VCaP (cell line): ENCODE measurements at regions not wholly inside any gene's neighbourhood (a gene's known extent, or its start where the extent isn't known, plus 50 kb on each side); places are given as distances from the start of the nearest gene placed in this dataset.

Experiments
- H3K27ac ChIP-seq: fragments of 450-650 bp; 2 replicates; pipeline ENCODE4 v1.5.1; 2017
- TF ChIP-seq, protein P1 (sequence below): fragments of 450-650 bp; conservative IDR thresholded peaks from 2 replicates; pipeline ENCODE4 v1.5.1; 2017; ENCODE audit warnings: mild to moderate bottlenecking, moderate library complexity

GRCh38 chr4:153084224-153084979 is 119.8 kb upstream of the TRIM2 start:
- TF ChIP-seq, protein P1, sequence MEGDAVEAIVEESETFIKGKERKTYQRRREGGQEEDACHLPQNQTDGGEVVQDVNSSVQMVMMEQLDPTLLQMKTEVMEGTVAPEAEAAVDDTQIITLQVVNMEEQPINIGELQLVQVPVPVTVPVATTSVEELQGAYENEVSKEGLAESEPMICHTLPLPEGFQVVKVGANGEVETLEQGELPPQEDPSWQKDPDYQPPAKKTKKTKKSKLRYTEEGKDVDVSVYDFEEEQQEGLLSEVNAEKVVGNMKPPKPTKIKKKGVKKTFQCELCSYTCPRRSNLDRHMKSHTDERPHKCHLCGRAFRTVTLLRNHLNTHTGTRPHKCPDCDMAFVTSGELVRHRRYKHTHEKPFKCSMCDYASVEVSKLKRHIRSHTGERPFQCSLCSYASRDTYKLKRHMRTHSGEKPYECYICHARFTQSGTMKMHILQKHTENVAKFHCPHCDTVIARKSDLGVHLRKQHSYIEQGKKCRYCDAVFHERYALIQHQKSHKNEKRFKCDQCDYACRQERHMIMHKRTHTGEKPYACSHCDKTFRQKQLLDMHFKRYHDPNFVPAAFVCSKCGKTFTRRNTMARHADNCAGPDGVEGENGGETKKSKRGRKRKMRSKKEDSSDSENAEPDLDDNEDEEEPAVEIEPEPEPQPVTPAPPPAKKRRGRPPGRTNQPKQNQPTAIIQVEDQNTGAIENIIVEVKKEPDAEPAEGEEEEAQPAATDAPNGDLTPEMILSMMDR: no peak
- no peak overlapping the region for H3K27ac ChIP-seq

DNA sequence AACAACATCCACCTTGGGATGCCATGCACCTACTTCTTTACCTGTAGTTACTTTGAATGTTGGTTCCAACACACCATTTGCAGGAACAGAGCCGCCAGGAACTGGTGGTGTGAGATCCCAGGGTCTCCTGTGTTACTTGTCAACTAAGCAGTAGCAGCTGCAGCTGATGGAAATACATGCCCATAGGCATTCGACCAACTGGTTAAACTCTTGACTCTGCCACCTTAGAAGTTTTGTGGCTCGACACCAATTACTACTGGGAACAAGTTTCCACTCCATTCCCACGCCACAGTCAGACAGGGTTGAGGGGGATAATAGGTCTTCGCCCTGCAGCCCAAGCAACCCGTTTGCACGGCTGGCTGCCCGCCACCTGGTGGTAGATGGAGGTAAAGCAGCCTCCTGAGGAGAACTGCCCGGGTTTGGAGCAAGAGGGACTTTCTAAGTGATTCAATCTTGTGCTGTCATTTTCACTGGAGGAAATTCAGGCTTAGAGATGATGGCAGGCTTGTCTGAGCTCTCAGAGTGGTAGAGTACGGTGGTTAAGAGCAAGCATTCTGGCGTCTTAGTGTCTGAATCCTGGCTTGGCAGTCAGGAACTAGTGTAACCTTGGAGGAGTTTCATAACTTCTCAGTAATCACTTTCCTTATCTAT is 119.1 kb upstream of the TRIM2 start:
- TF ChIP-seq, protein P1: peak; percentile 96
- H3K27ac ChIP-seq: no peak overlapping the region

- TF ChIP-seq, protein P1: no peak
- no peak overlapping the region for H3K27ac ChIP-seq
Measured at GRCh38 chr4:153087671-153088194, 116.5 kb upstream of the TRIM2 start.

DNA sequence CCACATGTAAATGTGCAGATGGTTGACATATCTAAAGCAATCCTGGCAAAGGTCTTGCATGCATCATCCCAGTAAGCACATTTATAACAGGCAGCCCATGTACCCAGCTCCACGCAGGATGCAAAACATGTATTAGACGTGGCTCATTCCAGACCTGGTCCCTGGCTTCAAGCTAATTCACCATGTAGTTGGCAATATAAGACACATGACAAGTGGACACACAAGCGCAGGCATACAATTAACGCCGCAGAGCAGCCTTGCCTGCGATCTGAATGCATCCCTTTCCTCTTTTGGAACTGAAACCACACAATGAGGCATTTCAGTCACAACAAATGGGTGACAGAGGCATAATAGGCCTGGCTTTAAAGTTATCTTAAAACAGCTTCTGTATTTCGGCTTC is 114.5 kb upstream of the TRIM2 start:
- TF ChIP-seq, protein P1: no peak

GRCh38 chr4:153090181-153090580 is 114.1 kb upstream of the TRIM2 start:
- TF ChIP-seq, protein P1: no peak

More for the DNA sequence above, 114.5 kb upstream of the TRIM2 start:
- H3K27ac ChIP-seq: no peak overlapping the region

DNA sequence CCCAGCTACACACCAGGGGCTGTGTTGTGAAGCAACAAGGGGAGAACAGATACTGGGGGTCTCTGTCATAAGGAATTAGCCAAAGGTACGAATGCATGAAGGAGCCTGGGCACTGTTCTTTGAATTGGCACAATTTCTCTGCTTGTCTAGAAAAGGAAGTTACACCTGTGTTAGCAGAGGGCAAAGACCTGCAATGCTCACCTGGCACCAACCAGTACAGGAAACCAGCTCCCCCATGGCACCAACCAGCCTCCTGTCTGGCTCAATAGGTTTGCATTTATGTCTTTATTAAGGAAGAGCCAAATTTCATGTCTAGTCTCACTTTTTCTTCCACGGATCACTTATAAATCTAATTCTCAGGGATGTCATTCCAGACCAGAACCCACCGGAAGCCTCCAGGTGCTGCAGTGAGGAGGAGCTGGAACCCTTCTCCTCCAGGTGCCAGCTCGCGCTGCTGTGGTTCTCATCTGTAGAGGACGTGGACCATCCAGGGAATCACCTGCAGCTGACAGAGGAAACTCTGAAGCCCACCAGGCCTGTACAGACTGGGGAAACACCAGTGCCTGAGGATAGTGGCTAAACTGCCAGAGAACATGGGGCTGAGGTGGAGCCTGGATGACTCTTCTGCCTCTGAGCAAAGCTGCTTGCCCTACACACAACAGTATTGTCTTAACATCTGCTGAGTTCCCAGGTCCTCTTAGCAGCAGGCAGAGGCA is 113.4 kb upstream of the TRIM2 start:
- TF ChIP-seq, protein P1: no peak
- no peak overlapping the region for H3K27ac ChIP-seq

More at GRCh38 chr4:153090181-153090580, 114.1 kb upstream of the TRIM2 start:
- H3K27ac ChIP-seq: no peak overlapping the region

DNA sequence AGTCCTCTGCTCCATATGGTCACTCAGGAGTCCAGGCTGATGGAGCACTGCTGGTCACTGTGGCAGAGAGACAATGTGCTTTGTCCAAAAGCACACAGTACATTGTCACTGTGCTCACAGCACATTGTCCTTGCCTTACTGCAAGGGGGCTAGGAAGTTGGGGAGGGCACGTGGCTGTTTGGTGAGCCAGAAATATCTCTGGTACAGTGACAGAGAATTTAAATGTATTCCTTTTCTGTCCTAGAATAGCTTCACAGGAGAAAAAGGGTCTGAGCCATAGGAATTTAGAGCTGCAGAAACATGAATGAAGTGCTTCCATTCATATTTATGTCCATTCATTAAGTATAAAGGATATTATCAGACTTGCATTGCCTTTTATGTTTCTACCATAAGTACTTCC is 110.8 kb upstream of the TRIM2 start:
- H3K27ac ChIP-seq: no peak overlapping the region
- TF ChIP-seq, protein P1: no peak
